ENCODE measurements at regions not wholly inside any gene's neighbourhood (a gene's known extent, or its start where the extent isn't known, plus 50 kb on each side); places are given as distances from the start of the nearest gene placed in this dataset.

DNA sequence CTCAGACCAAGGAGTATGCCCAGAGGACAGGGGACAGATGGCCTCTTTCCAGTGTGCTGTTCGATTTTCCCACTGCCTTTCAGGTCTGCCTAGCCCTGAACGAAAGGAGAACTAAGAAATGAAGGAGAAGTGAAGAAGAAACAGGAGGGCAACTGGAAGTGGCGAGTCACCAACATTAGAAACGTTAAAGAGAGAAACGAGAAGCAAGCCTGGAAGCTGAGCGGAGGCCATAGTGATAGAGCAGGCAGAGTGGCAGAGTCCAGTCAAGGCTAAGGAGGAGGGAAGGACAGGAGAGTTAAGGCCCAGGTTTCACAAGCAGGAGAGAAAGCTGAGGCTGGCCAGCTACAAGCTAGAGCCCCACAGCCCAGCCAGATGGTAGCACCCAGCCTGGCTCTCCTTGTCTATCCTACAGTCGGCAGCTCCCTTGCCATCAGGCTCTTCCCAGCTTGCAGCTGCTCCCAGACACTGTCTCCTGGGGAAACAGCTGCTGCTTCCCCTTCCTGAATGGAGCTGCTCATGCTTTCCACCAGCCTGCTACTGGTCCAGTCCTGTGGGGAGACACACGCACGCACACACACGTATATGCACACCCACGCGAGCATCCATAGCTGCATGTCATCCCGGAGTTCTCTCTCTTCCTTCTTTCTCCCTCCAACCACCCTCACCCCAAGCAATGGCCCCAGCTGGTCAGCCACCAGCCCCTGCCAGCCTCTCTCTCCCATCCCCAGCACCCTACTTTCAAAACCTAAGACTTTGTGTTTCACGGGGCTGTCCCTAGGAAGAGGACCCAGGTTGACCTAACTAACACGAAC is 139.7 kb upstream of the CCND2 start:
- DNase-seq = peak; percentile 73

DNA sequence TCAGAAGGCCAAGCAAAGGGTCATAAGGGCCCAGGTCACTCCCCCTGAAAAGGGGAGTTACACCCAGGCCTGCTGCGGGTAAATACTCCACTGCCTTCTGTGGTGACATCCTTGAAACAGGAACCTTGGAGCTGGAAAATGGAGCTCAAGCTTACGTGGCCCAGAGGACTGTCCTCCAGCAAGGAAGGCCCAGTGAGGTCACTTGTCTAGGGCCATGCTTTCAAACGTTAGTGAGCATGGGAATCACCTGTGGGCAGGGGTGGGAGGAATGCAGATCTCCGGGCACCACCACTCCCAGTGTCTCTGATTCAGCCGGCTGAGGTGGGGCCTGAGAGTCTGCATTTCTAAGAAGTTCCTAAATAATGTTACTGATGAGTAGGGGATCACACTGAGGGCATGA is 140.5 kb upstream of the CCND2 start:
- no peak for DNase-seq

DNA sequence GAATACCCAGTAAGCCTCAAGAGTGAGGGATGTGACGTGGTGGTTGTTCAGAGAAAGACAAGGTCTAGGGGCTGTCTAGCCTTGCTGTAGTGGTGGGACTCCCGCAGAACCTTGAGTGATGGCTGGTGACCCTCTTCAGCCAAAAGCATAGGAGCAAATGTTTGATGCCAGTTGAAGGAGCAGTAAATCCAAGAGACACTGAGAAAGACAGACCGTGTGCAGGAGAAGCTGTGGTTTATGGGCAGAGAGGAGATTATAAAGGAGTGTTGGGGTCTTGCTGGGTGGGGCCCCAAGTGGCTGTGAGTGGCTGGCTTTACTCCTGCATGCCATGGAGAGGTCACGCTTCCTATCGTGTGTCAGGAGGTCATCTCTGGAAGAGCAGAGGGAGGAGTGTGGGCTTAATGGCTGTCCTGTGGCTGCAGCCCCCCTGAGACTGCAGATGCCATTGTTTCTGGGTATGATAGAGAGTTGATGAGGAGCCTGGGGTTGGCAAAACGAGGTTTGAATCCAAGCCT is 152.0 kb upstream of the CCND2 start:
- no peak for DNase-seq

DNA sequence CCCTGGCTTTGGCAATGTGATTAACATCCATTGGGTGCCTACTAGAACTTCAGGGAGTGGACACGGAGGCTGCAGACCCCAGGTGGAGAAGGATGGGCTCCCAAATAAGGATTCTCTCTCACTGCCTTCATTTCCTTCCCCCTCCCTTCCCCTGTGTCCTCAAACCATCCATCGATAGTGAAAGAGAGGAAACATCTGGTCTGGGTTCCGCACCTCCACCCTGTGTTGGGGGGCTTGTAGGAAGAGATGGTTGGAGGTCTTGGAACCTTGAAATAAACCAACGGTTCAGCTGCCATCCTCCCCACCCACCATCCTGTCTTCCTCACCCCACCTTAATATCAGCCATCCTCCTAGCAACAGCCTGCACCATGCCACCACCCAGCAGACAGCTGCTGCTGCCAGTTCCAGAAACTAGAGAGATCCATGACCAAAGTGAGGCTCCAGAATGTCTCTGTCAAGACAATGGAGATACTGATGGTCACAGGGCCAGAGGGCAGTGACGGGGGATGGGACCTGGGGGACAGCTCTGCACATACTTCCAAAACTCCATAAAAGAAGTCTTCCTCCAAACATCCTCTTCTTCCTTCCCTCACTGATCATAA is 153.1 kb upstream of the CCND2 start:
- DNase-seq = no peak

DNA sequence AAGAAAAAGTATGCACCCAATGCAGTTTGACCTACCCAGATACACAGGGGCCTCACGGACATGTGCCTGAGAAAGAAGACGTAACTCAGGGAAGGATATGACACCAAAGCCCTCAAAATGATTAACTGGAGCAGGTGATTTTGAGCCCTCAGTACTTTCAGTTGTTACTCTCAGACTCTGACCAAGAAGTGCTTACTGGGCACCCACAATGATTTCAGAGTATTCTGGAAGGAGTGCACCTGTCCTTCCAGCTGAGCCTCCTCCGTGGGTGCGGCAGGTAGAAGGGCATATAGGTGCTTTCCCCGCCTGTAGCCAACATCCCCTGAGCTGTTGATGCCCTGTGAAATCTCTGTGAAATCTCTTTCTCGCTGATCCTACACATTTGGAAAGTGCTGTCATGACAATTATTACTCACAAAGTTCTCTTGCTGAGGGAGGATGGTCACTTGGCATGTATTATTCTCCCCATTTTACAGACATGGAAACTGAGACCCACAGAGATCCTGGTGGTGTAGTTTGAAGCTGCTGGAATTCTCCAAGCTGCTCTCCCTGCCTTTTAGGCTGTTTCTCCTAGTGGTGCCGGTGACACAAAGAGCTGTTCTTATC is 154.3 kb upstream of the CCND2 start:
- DNase-seq = no peak

DNA sequence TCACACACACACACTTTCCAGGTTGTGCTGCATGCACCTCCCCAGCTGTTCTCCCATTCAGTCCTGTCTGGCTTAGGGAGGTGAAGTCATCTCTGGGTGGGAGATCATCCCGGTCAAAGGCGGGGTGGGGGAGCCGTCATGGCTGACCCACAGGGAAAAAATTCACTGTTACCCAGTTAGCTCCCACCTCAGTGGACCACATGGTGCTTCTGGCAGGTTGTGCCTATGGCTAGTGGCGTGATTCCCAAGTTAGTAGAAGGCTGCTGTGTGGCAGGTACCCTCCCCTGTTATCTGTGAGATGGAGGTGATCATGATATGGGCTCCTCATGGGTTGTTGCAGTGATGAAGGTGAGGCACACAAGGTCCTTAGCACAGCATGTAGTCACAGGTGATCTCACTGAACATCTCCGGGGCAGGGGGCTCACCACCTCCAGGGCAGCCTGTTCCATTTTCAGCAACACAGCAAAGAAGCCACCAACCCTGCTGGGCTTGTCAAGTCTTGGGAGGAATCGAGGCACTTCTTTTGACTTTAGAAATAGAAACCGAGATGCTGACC is 154.9 kb upstream of the CCND2 start:
- no peak for DNase-seq

DNA sequence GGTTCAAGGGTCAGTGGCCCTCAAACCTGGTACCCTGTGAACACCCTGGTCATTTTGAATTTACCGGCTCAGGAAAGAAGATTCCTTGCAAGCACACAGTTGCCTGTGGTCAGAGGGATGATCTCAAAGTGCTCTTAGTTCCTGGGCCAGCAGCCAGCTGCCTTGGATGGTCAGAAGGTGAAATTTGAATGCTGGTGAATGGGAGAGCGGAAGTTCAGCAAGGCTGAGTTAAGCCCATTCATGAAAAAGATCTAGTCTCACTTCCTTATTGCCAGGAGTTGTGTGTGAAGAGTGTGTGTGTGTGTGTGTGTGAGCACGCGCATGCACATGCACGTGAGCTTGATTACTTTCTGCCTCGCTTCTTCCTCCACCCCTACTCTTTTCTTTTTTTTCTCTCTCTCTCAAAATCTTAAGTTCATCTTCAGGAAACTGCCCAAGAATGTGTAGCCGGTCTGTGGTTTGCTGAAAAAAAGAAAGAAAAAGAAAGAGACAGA is 155.5 kb upstream of the CCND2 start:
- peak; percentile 18 for DNase-seq

DNA sequence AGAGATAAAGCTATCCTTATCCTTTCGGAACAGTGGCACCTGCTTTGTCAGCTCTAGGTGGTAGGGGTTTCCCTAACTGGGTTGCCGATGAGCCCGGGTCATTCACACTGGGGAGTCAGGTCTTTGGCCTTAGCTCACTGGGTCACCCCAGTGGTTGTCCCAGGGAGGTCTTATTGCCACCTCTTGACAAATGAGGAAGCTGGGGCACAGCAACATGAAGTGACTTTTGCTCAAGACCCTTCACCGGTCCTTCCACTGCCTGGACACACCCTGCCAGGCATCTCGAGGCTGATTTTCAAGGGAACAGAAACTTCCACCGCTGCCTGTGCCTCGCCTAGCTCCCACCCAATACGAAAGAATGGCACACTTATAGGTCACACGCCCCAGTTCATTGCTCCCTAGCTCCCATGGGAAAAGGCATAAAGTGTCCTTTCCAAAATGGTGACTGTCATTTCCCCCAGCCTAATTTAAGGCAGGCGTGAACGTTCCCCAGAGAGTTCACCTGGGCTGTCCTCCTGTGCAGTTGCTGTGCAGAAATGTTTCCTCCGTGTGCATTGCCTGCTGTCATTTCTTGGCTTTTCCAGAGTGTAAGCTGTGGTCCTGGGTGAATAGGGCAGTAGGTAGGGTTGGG is 156.1 kb upstream of the CCND2 start:
- no peak for DNase-seq

DNA sequence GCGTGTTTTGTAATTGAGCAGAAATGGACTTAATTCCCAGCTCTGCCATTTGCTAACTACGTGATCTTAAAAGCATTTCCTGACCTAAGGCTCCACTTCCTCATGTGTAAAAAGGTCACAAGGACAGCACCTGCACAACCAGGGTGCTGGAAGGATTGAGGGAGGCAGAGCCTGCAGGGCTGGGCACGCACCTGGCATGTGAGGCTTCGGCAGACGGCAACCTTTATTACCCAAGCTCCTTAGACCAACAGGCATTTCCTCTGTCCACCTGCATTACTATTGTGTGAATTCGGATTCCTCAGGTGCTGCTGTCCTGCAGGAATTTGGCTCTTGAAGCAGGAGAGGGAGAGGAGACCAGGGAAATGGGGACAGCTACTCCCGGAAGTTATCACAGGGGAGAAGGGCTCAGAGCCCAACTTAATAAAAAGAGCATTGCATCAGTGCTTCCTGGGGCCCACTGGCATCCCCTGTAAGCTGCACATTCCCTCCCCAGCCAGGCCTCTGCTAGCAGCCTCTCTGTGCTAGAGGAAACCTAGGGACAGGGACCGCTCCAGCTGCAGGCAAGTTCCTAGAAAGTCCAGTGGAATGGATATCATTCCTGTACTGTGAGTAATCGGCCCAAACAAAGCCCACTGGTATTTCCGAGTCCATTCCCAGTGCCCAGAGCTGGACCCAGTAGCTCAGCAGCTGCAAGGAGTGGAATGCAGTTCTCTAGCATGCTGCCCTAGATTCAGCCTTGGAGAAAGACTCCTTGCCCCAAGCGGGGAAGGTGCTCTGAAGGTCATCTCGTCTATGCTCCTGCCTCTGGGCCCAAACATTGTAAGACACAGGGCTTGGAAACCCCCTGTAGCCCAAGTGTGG is 157.1 kb upstream of the CCND2 start:
- DNase-seq = peak; percentile 85

DNA sequence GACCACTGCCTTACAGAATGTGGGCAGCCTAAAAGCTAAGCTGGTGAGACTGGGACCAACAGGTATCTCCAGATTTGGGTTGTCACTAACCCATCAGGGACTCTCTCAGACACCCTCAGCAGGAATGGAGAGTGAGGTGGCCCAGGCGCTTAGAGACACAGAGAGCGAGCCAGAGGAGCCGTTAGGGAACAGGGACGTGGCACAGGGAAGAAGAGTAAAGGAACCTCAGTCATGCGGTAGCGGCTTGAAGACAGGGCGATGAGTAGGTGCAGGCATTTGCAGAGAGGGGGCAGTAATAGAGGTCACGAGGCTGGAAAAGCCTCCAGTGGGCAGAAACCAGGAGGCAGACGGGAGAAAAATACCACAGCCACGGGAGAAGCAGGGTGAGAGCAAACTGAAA is 158.0 kb upstream of the CCND2 start:
- DNase-seq = no peak

DNA sequence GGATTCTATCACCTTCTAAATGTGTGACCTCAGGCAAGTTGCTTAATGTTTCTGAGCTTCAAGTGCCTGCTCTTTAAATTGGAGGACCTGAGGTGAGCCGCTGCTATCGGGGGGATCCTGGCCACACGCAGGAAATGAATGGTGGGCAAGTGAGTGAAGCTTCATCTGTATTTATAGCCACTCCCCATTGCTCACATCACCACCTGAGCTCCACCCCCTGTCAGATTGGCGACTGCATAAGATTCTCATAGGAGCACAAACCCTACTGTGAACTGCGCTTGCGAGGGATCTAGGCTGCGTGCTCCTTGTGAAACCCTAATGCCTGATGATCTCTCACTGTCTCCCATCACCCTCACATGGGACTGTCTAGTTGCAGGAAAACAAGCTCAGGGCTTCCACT is 158.6 kb upstream of the CCND2 start:
- DNase-seq = no peak

DNA sequence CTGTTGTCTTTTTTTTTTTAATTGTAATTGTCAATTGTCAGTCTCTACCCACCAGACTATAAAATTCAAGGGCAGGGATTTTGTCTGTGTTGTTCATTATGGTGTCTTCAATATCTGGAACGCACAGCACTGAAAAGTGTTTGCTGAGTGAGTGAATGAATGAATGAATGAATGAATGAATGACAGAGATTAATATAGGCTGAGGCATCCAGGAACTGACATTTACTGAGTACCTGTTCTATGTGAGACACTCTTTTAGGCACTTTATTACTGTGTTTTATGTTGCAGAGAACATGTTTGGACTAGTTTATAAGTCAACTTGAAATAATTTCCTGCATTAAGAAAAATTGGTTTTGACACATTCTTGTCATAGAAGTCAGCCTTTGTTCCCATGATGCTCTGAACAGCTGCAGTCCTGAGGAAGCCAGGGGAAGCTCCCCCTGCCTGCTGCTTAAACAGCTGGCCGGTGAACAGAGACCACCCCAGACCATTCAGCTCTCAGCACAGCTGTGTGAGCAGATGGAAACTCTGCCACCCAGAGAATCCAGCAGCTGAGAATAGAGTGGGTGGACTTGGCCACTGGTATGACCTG is 160.7 kb upstream of the CCND2 start:
- peak; percentile 23 for DNase-seq

DNA sequence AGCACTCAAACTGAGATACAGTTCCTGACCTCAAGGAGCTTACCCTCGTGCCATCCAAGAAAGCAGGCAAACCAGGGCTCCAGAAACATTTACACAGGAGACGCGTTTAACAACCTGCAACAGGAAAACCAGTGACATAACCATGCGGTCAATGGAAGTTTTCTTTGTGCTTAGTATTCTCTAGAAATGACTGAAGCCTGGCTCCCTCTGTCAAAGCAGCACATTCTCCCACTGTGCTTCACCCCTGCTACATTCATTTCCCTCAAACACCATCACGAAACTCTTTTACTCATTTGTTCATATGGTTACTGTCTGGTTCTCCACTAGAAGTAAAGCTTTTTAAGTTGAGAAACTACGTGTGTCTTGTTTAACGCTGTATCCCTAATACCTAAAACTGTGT is 161.3 kb upstream of the CCND2 start:
- no peak for DNase-seq

DNA sequence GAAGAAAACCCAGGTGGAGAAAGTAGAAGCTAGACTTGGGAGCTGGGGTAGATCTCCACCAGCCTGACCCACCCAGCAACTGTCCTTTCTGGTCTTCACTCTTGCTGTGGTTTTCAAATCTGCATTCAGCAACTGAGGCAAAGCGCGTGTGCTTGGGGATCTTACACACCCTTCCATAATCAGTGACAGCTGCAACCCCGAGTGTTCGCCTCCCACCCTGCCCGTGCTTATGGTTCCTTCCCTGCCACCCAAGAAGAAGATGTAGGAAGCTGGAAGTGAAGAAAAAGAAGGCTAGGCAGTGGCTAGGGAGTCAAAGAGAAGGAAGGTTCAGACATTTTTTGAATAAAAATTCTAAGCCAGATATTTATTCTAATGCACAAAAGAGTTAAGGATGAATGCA is 162.6 kb upstream of the CCND2 start:
- no peak for DNase-seq

DNA sequence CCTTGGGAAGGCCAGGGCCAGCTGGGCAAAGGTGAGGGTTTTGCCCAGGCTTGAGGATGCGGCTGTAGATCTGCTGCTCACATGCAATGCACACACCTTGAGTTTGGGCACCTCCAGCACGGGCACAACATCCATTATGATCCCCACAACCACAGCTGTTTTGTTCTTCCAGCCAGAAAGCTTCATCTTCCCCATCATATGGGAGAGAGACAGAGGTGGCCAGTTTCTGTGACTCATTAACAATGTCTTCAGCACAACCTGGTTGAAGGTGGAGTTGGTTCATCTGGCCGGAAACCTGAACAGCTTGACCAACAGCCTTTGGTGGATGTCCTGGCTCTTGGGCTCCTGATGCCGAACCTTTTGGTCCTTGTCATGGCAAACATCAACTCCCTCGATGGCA is 163.7 kb upstream of the CCND2 start:
- DNase-seq = no peak

DNA sequence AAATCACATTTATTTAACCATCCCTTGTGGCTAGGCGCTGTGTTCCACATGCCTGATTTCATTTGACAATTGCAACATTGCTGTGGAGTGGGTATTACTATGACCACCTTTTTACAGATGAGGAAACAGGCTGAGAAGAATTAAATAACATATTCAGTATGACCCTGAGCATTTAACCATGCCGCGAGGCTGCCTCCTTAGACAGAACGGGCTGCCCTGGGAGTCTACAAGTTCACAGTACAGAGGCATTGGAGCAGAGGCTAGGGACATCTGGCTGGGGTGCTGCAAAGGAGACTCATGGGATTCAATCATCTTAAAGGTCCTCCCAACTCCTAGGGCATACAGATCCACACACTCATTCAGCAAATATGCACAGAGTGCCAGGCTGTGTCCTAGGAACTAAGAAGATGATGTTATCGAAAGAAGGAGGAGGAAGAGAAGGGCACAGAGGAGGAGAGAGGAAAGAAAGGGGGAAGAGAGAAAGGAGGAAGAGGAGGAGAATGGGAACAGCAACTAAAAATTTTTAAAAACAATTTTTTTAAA is 164.7 kb upstream of the CCND2 start:
- no peak for DNase-seq

DNA sequence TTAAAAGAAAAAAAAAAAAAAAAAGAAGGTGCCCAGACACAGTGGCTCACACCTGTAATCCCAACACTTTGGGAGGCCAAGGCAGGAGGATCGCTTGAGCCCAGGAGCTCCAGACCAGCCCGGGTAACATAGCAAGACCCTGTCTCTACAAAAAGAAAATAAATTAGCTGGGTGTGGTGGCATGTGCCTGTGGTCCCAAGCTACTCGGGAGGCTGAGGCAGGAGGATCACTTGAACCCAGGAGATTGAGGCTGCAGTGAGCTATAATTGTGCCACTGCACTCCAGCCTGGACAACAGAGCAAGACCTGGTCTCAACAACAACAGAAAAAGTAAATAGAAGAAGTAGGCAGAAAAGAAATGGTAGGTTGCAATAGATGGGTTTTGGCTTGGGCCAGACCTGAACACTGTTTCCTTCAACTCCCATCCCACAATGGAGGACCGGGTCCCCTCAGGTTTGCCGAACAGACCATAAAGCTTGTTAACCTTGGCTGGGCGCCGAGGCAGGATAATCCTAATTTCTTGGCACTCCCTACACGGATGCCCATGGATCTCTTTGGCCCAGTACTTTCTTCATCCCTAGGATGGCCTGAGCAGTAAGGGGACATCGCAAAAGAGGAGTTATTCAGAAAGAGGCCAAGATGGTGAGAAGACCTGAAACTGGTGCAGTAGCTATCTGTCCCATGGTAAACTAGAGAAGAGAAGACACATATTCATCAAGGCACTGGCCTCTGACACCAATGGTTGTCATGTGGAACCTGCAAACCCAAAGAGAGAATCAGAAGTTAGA is 165.5 kb upstream of the CCND2 start:
- DNase-seq = no peak

DNA sequence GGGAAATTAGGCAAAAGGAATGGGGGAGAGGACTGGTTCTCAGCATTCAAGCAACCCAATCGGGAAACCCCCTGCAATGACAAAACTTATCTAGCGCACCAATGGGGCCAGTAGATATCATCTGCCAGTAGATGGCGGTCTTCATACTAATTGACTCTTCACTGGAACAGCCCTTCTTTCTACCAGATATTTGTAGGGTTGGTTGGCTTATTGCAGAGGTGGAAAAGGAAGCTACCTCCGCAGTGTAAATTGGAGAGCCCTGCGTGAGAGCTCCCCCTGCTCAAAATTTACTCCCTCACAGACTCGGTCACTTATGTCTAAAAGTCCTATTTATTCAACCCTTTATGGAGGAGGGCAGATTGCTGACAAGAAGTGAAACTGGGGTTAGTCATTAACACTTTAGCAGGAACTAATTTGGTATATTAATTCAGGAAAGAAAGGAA is 166.1 kb upstream of the CCND2 start:
- DNase-seq = peak; percentile 80

DNA sequence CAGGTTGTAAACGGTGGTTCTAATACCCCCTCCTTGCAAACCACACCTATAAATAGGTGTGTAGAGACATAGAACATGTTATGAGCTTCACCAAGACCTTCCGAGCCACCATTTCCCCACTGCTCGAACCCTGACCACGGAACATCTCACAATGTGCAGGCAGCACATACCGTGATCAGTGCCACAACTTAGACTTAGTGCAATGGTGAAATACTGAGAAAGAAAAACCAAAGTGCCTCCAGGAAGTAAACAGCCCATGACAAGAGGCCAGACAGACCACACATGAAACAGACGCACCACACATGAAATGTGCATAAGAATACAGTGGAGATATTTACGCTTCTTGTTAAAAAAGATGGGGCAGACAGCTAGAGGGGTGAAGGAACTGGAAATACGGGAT is 166.9 kb upstream of the CCND2 start:
- DNase-seq = no peak

DNA sequence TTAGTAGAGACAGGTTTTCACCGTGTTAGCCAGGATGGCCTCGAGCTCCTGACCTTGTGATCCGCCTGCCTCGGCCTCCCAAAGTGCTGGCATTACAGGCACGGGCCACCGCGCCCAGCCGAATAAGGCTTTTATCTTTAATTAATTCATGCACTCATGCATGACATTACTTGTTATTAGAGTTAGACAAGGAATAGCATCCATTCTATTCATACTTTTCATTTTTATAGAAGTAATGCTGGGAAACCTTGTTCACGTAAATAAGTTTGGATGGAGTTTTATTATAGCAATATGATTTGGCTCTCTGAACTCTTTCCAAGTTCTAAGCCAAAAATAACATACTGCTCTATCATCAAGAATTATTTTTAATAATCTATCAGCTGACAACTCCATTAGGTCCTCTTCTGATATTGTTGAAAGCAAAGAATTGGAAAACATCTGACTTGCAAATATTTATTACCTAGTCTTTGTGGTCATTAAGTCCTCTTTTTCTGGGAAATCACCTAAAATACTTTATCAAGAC is 168.8 kb upstream of the CCND2 start:
- no peak for DNase-seq

Measured in dermis blood vessel endothelial cell (primary cell).